Kidney (tissue), 13 donors: ENCODE measurements at regions not wholly inside any gene's neighbourhood (a gene's known extent, or its start where the extent isn't known, plus 50 kb on each side); places are given as distances from the start of the nearest gene placed in this dataset.

ENCODE experiments used
- DNase-seq, 5 donors: peaks; one replicate each; pipeline ENCODE4 v3.0.0-alpha.2; 2013 to 2020
- FAIRE-seq: peaks from 2 replicates; lab custom pipeline; 2012; peaks lifted over from hg19 to GRCh38; lab: Jason Lieb, UNC
- H3K27ac ChIP-seq, 2 donors: one replicate each; pipeline ENCODE4 v1.7.0; 2013; ENCODE audit warnings: low read depth in 2 of 2, low read length in 2 of 2, inconsistent platforms in 1 of 2
- H3K27me3 ChIP-seq: one replicate; pipeline ENCODE4 v1.7.1; 2013; ENCODE audit warnings: low read length, inconsistent platforms; ENCODE audit not compliant: control insufficient read depth, insufficient read depth
- H3K36me3 ChIP-seq, 3 donors: one replicate each; pipeline versions ENCODE4 v1.7.0 to v1.7.1; 2013; ENCODE audit warnings: low read length in 3 of 3, control low read depth in 1 of 3, inconsistent platforms in 1 of 3; ENCODE audit not compliant: insufficient read depth in 3 of 3, control insufficient read depth in 2 of 3
- H3K4me1 ChIP-seq, 3 donors: one replicate each; pipeline versions ENCODE4 v1.7.0 to v1.7.1; 2013; ENCODE audit warnings: low read length in 3 of 3, inconsistent platforms in 1 of 3, low read depth in 1 of 3; ENCODE audit not compliant: control insufficient read depth in 2 of 3, insufficient read depth in 2 of 3
- H3K4me3 ChIP-seq, 3 donors: one replicate each; pipeline versions ENCODE4 v1.7.0 to v1.8.1; 2013; ENCODE audit warnings: low read length in 3 of 3, control low read depth in 1 of 3, inconsistent platforms in 1 of 3
- H3K9ac ChIP-seq, 3 donors: one replicate each; pipeline versions ENCODE4 v1.7.0 to v1.7.1; 2013; ENCODE audit warnings: low read length in 3 of 3, control low read depth in 1 of 3, inconsistent platforms in 1 of 3
- H3K9me3 ChIP-seq, 3 donors: one replicate each; pipeline versions ENCODE4 v1.7.0 to v1.7.1; 2013; ENCODE audit warnings: low read length in 3 of 3, control low read depth in 1 of 3, inconsistent platforms in 1 of 3; ENCODE audit not compliant: control insufficient read depth in 2 of 3, insufficient read depth in 1 of 3
- intact Hi-C: fragments of 100-400 bp; cut with DNase I; formaldehyde crosslinking; loops from one replicate; pipeline ENCODE4 v1.11.1; 2022
- TF ChIP-seq, protein P1 (sequence below): IDR thresholded peaks from 3 replicates; pipeline ENCODE4 v1.5.1; 2012; ENCODE audit warnings: mild to moderate bottlenecking, moderate library complexity, borderline replicate concordance; ENCODE audit not compliant: insufficient read depth; ENCODE audit errors: extremely low read depth
- donor health status: control.
- donor health status: control.
- donor health status: control.
- donor health status: control.
- donor health status: control.
- donor health status: DM: yes; HTN: yes; CAD: no.
- donor health status: Normal renal cell carcinoma (clear cell type).

DNA sequence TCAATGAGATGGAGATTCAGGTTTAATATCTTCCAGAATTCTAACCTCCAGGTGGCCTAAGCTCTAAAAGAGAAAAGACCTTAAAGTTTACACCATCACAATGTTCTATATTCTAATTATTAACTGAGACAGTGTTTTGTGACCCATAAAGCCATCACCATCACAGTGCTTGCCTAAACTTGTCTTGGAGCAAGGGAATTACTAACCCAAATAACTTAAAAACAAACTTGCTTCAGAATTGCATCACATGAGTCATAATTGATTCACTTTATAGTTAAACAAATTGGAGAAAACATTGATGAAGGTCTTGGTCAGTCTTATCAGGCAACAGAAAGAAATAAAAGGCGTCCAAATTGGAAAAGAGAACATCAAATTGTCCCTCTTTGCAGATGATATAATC is 54.5 kb upstream of the ALG10 start:
- H3K9ac ChIP-seq, result no peak overlapping the region
- TF ChIP-seq, protein P1, sequence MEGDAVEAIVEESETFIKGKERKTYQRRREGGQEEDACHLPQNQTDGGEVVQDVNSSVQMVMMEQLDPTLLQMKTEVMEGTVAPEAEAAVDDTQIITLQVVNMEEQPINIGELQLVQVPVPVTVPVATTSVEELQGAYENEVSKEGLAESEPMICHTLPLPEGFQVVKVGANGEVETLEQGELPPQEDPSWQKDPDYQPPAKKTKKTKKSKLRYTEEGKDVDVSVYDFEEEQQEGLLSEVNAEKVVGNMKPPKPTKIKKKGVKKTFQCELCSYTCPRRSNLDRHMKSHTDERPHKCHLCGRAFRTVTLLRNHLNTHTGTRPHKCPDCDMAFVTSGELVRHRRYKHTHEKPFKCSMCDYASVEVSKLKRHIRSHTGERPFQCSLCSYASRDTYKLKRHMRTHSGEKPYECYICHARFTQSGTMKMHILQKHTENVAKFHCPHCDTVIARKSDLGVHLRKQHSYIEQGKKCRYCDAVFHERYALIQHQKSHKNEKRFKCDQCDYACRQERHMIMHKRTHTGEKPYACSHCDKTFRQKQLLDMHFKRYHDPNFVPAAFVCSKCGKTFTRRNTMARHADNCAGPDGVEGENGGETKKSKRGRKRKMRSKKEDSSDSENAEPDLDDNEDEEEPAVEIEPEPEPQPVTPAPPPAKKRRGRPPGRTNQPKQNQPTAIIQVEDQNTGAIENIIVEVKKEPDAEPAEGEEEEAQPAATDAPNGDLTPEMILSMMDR, result no peak
- no peaks in the 10 kb centered on the region for H3K36me3 ChIP-seq
- H3K4me1 ChIP-seq, result no peaks in the 10 kb centered on the region
- intact Hi-C loops, result no loop called here
- H3K9me3 ChIP-seq, result no peaks in the 10 kb centered on the region
- H3K4me3 ChIP-seq, result no peak overlapping the region
- no peak overlapping the region for H3K27ac ChIP-seq
- H3K27me3 ChIP-seq, result no peaks in the 10 kb centered on the region
- FAIRE-seq, result no peak
- no peak for DNase-seq
